Neural cell (in vitro differentiated cells): ENCODE measurements at regions not wholly inside any gene's neighbourhood (a gene's known extent, or its start where the extent isn't known, plus 50 kb on each side); places are given as distances from the start of the nearest gene placed in this dataset.

Experiments used
- H2AFZ ChIP-seq: fragments of 200-600, 300-800 bp; sonication (generic), shearing (Covaris generic); 2 replicates; pipeline ENCODE4 v1.6.0; 2014; ENCODE audit warnings: low read depth, mild to moderate bottlenecking, antibody characterized with exemption, low read length, moderate library complexity
- H3F3A ChIP-seq: fragments of 200-600 bp; shearing (Covaris generic); 2 replicates; pipeline ENCODE4 v1.6.1; 2016; ENCODE audit warnings: mild to moderate bottlenecking, moderate library complexity, mixed read lengths, antibody characterized with exemption, low read length; ENCODE audit not compliant: insufficient read depth, poor library complexity, severe bottlenecking
- H3K27ac ChIP-seq: fragments of 200-600, 300-800 bp; sonication (generic), shearing (Covaris generic); 2 replicates; pipeline ENCODE4 v1.5.1; 2014; ENCODE audit warnings: mild to moderate bottlenecking, low read length, moderate library complexity
- H3K27me3 ChIP-seq: fragments of 300-800, 200-600 bp; sonication (generic), shearing (Covaris generic); 2 replicates; pipeline ENCODE4 v1.6.0; 2014; ENCODE audit warnings: mild to moderate bottlenecking, low read depth, low read length, moderate library complexity; ENCODE audit not compliant: insufficient read depth
- H3K36me3 ChIP-seq: fragments of 300-800, 200-600 bp; sonication (generic), shearing (Covaris generic); 2 replicates; pipeline ENCODE4 v1.5.1; 2014; ENCODE audit warnings: mild to moderate bottlenecking, antibody characterized with exemption, low read length, moderate library complexity; ENCODE audit not compliant: insufficient read depth
- H3K4me2 ChIP-seq: fragments of 300-800, 200-600 bp; sonication (generic), shearing (Covaris generic); 2 replicates; pipeline ENCODE4 v1.6.0; 2014; ENCODE audit warnings: mild to moderate bottlenecking, low read length
- H3K4me3 ChIP-seq: fragments of 300-800, 200-600 bp; sonication (generic), shearing (Covaris generic); 2 replicates; pipeline ENCODE4 v1.5.1; 2014; ENCODE audit warnings: mild to moderate bottlenecking, low read length, moderate library complexity
- H3K79me2 ChIP-seq: fragments of 200-600 bp; shearing (Covaris generic); replicated peaks from 2 replicates; pipeline ENCODE4 v1.6.0; 2014; ENCODE audit warnings: mild to moderate bottlenecking, low read length, moderate library complexity; ENCODE audit not compliant: insufficient read depth
- H3K9ac ChIP-seq: fragments of 300-800, 200-600 bp; sonication (generic), shearing (Covaris generic); 2 replicates; pipeline ENCODE4 v1.6.1; 2016; ENCODE audit warnings: mild to moderate bottlenecking, low read length, mixed read lengths
- H3K9me2 ChIP-seq: fragments of 200-600 bp; shearing (Covaris generic); 2 replicates; pipeline ENCODE4 v1.6.1; 2016; ENCODE audit warnings: mild to moderate bottlenecking, low read length, mixed read lengths; ENCODE audit not compliant: insufficient read depth
- H3K9me3 ChIP-seq: fragments of 200-600, 300-800 bp; sonication (generic), shearing (Covaris generic); 2 replicates; pipeline ENCODE4 v1.6.1; 2016; ENCODE audit warnings: mild to moderate bottlenecking, mixed run types, low read length, moderate library complexity, mixed read lengths
- H4K20me1 ChIP-seq: fragments of 200-600 bp; shearing (Covaris generic); 2 replicates; pipeline ENCODE4 v1.6.1; 2016; ENCODE audit warnings: mild to moderate bottlenecking, mixed run types; ENCODE audit not compliant: insufficient read depth
- EP300 ChIP-seq: fragments of 450-650 bp; conservative IDR thresholded peaks from 2 replicates; pipeline ENCODE4 v1.6.1; 2014; ENCODE audit warnings: antibody characterized with exemption, mild to moderate bottlenecking, moderate library complexity; ENCODE audit not compliant: poor library complexity, severe bottlenecking
- EZH2 ChIP-seq: fragments of 200-600, 300-800 bp; shearing (Covaris generic), sonication (generic); IDR thresholded peaks from 2 replicates; pipeline ENCODE4 v1.6.1; 2014; ENCODE audit warnings: antibody characterized with exemption, low read length, borderline replicate concordance, mild to moderate bottlenecking; ENCODE audit not compliant: insufficient read depth, poor library complexity, severe bottlenecking
- MXI1 ChIP-seq: fragments of 450-650 bp; conservative IDR thresholded peaks from 2 replicates; pipeline ENCODE4 v1.6.1; 2014; ENCODE audit warnings: antibody characterized with exemption, mild to moderate bottlenecking; ENCODE audit not compliant: poor library complexity, severe bottlenecking
- POLR2AphosphoS5 ChIP-seq: IDR thresholded peaks from 2 replicates; pipeline ENCODE4 v1.6.1; 2012
- RAD21 ChIP-seq: fragments of 450-650 bp; conservative IDR thresholded peaks from 2 replicates; pipeline ENCODE4 v1.6.1; 2014; ENCODE audit warnings: antibody characterized with exemption, mild to moderate bottlenecking, moderate library complexity
- SMC3 ChIP-seq: fragments of 450-650 bp; conservative IDR thresholded peaks from 2 replicates; pipeline ENCODE4 v1.6.1; 2014; ENCODE audit warnings: antibody characterized with exemption, mild to moderate bottlenecking, moderate library complexity; ENCODE audit not compliant: poor library complexity
- TAF1 ChIP-seq: IDR thresholded peaks from 2 replicates; pipeline ENCODE4 v1.6.1; 2012; ENCODE audit warnings: low read depth
- TF ChIP-seq, protein P1 (sequence below): fragments of 450-650 bp; IDR thresholded peaks from 2 replicates; pipeline ENCODE4 v1.5.1; 2014; ENCODE audit warnings: antibody characterized with exemption, mild to moderate bottlenecking, moderate library complexity; ENCODE audit not compliant: poor library complexity, severe bottlenecking
- TF ChIP-seq, protein P2 (sequence below): IDR thresholded peaks from 2 replicates; pipeline ENCODE4 v1.6.1; 2012; ENCODE audit warnings: borderline replicate concordance

DNA sequence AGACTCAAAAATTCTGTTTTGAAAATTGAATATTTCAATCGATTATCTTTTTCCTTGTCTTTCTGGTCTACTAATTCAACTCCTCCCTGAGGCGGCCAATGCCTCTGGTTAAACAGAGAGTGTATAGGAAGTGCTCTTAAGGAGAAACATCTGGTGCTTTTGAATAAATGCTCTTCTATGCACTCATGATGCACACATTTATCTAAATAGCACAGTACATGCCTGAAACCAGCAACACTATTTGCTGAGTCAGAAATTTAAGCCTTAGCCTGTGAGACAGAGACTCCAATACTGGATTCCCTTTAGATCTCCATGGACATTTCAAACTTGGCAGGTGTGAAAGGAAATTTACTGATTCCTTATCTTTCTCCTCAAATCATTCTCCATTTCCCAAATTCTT lies 118.6 kb downstream of the SLIT2 start:
- H3K4me2 ChIP-seq: no peak overlapping the region
- H2AFZ ChIP-seq: no peak overlapping the region

DNA sequence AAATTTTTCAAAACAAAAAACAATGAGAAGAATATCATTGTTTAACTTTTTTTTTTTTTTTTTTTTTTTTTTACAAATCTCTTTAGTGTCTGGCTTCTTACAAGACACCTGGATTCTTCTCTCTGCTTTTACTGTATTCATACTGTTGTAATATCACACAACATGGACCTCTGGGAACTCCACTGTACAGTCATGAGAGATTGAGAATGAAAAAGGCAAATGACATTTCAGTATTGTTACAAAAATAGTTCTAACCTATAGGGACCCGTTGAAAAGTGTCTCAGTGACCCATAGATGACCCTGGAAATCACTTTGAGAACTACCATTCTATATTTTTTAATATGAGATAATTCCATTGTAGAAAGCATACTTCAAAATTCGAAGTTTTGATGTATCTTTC lies 124.4 kb downstream of the SLIT2 start:
- Histone ChIP-seq H3K36me3 (no peaks in the 10 kb centered on the region), H3K27me3 (no peaks in the 10 kb centered on the region), H3K9me2 (no peaks in the 10 kb centered on the region), H3K4me2 (no peak overlapping the region), H4K20me1 (no peaks in the 10 kb centered on the region), H3K27ac (no peak overlapping the region), H3F3A (no peaks in the 10 kb centered on the region), H3K4me3 (no peak overlapping the region), H3K9me3 (no peaks in the 10 kb centered on the region), H3K9ac (no peak overlapping the region), H2AFZ (no peak overlapping the region), H3K79me2 (no peaks in the 10 kb centered on the region)
- TF ChIP-seq EZH2: no peak
- TF ChIP-seq POLR2AphosphoS5: no peak
- TF ChIP-seq MXI1: no peak
- TF ChIP-seq, protein P1, sequence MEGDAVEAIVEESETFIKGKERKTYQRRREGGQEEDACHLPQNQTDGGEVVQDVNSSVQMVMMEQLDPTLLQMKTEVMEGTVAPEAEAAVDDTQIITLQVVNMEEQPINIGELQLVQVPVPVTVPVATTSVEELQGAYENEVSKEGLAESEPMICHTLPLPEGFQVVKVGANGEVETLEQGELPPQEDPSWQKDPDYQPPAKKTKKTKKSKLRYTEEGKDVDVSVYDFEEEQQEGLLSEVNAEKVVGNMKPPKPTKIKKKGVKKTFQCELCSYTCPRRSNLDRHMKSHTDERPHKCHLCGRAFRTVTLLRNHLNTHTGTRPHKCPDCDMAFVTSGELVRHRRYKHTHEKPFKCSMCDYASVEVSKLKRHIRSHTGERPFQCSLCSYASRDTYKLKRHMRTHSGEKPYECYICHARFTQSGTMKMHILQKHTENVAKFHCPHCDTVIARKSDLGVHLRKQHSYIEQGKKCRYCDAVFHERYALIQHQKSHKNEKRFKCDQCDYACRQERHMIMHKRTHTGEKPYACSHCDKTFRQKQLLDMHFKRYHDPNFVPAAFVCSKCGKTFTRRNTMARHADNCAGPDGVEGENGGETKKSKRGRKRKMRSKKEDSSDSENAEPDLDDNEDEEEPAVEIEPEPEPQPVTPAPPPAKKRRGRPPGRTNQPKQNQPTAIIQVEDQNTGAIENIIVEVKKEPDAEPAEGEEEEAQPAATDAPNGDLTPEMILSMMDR: no peak
- no peak for TF ChIP-seq TAF1
- TF ChIP-seq EP300: no peak
- no peak for TF ChIP-seq SMC3

More for the DNA sequence above, 118.6 kb downstream of the SLIT2 start:
- Histone ChIP-seq H4K20me1 (no peaks in the 10 kb centered on the region), H3K36me3 (no peaks in the 10 kb centered on the region), H3K9me3 (no peaks in the 10 kb centered on the region), H3K27ac (no peak overlapping the region), H3K9ac (no peak overlapping the region), H3K4me3 (no peak overlapping the region), H3K27me3 (no peaks in the 10 kb centered on the region), H3F3A (no peaks in the 10 kb centered on the region), H3K9me2 (no peaks in the 10 kb centered on the region), H3K79me2 (no peaks in the 10 kb centered on the region)
- no peak for TF ChIP-seq RAD21
- no peak for TF ChIP-seq SMC3
- TF ChIP-seq MXI1: no peak
- no peak for TF ChIP-seq POLR2AphosphoS5
- TF ChIP-seq, protein P2, sequence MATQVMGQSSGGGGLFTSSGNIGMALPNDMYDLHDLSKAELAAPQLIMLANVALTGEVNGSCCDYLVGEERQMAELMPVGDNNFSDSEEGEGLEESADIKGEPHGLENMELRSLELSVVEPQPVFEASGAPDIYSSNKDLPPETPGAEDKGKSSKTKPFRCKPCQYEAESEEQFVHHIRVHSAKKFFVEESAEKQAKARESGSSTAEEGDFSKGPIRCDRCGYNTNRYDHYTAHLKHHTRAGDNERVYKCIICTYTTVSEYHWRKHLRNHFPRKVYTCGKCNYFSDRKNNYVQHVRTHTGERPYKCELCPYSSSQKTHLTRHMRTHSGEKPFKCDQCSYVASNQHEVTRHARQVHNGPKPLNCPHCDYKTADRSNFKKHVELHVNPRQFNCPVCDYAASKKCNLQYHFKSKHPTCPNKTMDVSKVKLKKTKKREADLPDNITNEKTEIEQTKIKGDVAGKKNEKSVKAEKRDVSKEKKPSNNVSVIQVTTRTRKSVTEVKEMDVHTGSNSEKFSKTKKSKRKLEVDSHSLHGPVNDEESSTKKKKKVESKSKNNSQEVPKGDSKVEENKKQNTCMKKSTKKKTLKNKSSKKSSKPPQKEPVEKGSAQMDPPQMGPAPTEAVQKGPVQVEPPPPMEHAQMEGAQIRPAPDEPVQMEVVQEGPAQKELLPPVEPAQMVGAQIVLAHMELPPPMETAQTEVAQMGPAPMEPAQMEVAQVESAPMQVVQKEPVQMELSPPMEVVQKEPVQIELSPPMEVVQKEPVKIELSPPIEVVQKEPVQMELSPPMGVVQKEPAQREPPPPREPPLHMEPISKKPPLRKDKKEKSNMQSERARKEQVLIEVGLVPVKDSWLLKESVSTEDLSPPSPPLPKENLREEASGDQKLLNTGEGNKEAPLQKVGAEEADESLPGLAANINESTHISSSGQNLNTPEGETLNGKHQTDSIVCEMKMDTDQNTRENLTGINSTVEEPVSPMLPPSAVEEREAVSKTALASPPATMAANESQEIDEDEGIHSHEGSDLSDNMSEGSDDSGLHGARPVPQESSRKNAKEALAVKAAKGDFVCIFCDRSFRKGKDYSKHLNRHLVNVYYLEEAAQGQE: no peak
- no peak for TF ChIP-seq EZH2
